Thyroid gland (tissue), 4 donors: ENCODE measurements at regions not wholly inside any gene's neighbourhood (a gene's known extent, or its start where the extent isn't known, plus 50 kb on each side); places are given as distances from the start of the nearest gene placed in this dataset.

Source experiments
- DNase-seq, 2 donors: peaks; one replicate each; pipeline ENCODE4 v3.0.0-alpha.2; 2019
- H3K27ac ChIP-seq, 3 donors: fragments of 200-600 bp; sonication (generic); 1 replicate in 2 of 3; 2 replicates in 1 of 3; pipeline ENCODE4 v1.5.1; 2016 to 2019; ENCODE audit warnings: mild to moderate bottlenecking in 1 of 3, moderate library complexity in 1 of 3
- H3K27me3 ChIP-seq: fragments of 200-600 bp; sonication (generic); one replicate; pipeline ENCODE4 v1.5.1; 2019
- H3K36me3 ChIP-seq, 2 donors: fragments of 200-600 bp; sonication (generic); one replicate each; pipeline ENCODE4 v1.5.1; 2016 to 2019
- H3K4me1 ChIP-seq, 2 donors: fragments of 200-600 bp; sonication (generic); one replicate each; pipeline ENCODE4 v1.5.1; 2017 to 2019
- H3K4me3 ChIP-seq, 3 donors: fragments of 200-600 bp; sonication (generic); replicated peaks in 1 of 3; 1 replicate in 2 of 3; 2 replicates in 1 of 3; pipeline ENCODE4 v1.5.1; 2016; ENCODE audit warnings: mild to moderate bottlenecking in 1 of 3
- H3K9me3 ChIP-seq: fragments of 200-600 bp; sonication (generic); one replicate; pipeline ENCODE4 v1.5.1; 2017
- POLR2A ChIP-seq, 2 donors: fragments of 450-650 bp; IDR thresholded peaks; one replicate each; pipeline ENCODE4 v1.6.1; 2017; ENCODE audit warnings: antibody characterized with exemption in 2 of 2, mild to moderate bottlenecking in 2 of 2, moderate library complexity in 1 of 2
- WGBS, 2 donors: methylation state at CpG; one replicate each; pipeline ENCODE4 v1.1.5; 2017; 5-methylcytosine and 5-hydroxymethylcytosine counted together
- intact Hi-C: fragments of 100-400 bp; cut with DNase I; formaldehyde crosslinking; loops from one replicate; pipeline ENCODE4 v1.15.1; 2023
- TF ChIP-seq, protein P1 (sequence below), 6 experiments: fragments of 200-600 bp in 3 of 6; fragments of 450-650 bp in 3 of 6; sonication (generic) in 3 of 6; IDR thresholded peaks; one replicate each; pipeline ENCODE4 v1.5.1; 2016 to 2019; ENCODE audit warnings: antibody characterized with exemption in 6 of 6, mild to moderate bottlenecking in 2 of 6, inconsistent platforms in 1 of 6, moderate library complexity in 1 of 6

DNA sequence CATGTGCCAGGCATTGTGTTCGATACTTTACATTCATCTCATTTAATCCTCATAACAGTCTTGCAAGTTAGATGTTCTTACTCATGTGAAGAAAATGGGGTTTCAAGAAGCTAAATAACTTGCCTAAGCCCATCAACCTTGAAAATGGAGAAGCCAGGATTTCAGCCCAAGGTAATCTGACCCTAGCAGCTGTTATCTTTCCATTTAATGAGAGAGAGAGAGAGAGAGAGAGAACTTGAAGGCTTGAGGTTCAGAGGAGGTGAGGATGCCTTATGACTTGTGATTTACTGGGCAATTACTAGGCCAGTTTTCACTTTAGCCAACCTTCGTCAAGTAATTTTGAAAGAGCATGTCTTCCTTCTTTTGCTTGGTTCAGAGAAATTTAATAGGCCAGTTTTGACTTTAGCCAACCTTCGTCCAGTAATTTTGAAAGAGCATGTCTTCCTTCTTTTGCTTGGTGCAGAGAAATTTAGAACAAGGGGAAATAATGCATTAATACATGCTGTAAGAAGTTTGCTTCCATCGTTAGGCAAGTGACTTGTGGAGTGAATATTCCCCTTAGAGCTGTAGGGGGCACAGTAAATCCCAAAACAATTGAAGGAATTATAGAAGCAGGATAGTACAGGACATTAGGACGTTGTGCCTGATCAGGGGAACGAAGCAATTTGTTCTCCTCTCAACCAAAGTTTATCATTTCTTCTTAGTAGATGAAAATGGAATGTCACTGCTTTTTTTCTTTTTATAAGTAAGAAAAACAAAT, 143.0 kb upstream of the BMPER start:
- H3K9me3 ChIP-seq, result no peaks in the 10 kb centered on the region
- no peaks in the 10 kb centered on the region for H3K27me3 ChIP-seq
- TF ChIP-seq, protein P1, sequence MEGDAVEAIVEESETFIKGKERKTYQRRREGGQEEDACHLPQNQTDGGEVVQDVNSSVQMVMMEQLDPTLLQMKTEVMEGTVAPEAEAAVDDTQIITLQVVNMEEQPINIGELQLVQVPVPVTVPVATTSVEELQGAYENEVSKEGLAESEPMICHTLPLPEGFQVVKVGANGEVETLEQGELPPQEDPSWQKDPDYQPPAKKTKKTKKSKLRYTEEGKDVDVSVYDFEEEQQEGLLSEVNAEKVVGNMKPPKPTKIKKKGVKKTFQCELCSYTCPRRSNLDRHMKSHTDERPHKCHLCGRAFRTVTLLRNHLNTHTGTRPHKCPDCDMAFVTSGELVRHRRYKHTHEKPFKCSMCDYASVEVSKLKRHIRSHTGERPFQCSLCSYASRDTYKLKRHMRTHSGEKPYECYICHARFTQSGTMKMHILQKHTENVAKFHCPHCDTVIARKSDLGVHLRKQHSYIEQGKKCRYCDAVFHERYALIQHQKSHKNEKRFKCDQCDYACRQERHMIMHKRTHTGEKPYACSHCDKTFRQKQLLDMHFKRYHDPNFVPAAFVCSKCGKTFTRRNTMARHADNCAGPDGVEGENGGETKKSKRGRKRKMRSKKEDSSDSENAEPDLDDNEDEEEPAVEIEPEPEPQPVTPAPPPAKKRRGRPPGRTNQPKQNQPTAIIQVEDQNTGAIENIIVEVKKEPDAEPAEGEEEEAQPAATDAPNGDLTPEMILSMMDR (IDR thresholded peaks at IDR 0.05), result no peak
- no peak for TF ChIP-seq POLR2A (IDR thresholded peaks at IDR 0.05)
- WGBS, 2 donors, result 79 to 83% methylated on average over 6 of the region's 6 CpGs
- DNase-seq, result no peak
- intact Hi-C loops, result no loop called here
- H3K27ac ChIP-seq, result no peak overlapping the region
- no peak overlapping the region for H3K4me3 ChIP-seq
- H3K36me3 ChIP-seq, result no peaks in the 10 kb centered on the region
- H3K4me1 ChIP-seq, result no peaks in the 10 kb centered on the region

GRCh38 chr7:33762911-33763306, 142.4 kb upstream of the BMPER start:
- Histone ChIP-seq H3K9me3 (no peaks in the 10 kb centered on the region), H3K4me3 (no peak overlapping the region), H3K4me1 (no peaks in the 10 kb centered on the region), H3K36me3 (no peaks in the 10 kb centered on the region), H3K27ac (no peak overlapping the region), H3K27me3 (no peaks in the 10 kb centered on the region)
- DNase-seq, result no peak
- intact Hi-C loops, result no loop called here
- 86 to 93% methylated on average over 3 of the region's 3 CpGs for WGBS, 2 donors
- TF ChIP-seq POLR2A (IDR thresholded peaks at IDR 0.05), result no peak
- TF ChIP-seq, protein P1 (IDR thresholded peaks at IDR 0.05), result no peak

GRCh38 chr7:33764752-33765451, 140.4 kb upstream of the BMPER start:
- TF ChIP-seq, protein P1 (IDR thresholded peaks at IDR 0.05), result no peak
- no peak for TF ChIP-seq POLR2A (IDR thresholded peaks at IDR 0.05)
- intact Hi-C loops, result no loop called here

GRCh38 chr7:33766405-33766804, 138.9 kb upstream of the BMPER start:
- WGBS, 2 donors, result 45 to 94% methylated on average over 1 of the region's 1 CpG
- DNase-seq, result no peak
- Histone ChIP-seq H3K27me3 (no peaks in the 10 kb centered on the region), H3K36me3 (no peaks in the 10 kb centered on the region), H3K27ac (no peak overlapping the region), H3K4me1 (no peaks in the 10 kb centered on the region), H3K4me3 (no peak overlapping the region), H3K9me3 (no peaks in the 10 kb centered on the region)
- TF ChIP-seq POLR2A (IDR thresholded peaks at IDR 0.05), result no peak
- TF ChIP-seq, protein P1 (IDR thresholded peaks at IDR 0.05), result no peak
- intact Hi-C loops, result no loop called here

More at GRCh38 chr7:33764752-33765451, 140.4 kb upstream of the BMPER start:
- Histone ChIP-seq H3K27me3 (no peaks in the 10 kb centered on the region), H3K9me3 (no peaks in the 10 kb centered on the region), H3K27ac (no peak overlapping the region), H3K4me1 (no peaks in the 10 kb centered on the region), H3K36me3 (no peaks in the 10 kb centered on the region), H3K4me3 (no peak overlapping the region)
- no peak for DNase-seq
- 73 to 74% methylated on average over 7 of the region's 7 CpGs for WGBS, 2 donors

DNA sequence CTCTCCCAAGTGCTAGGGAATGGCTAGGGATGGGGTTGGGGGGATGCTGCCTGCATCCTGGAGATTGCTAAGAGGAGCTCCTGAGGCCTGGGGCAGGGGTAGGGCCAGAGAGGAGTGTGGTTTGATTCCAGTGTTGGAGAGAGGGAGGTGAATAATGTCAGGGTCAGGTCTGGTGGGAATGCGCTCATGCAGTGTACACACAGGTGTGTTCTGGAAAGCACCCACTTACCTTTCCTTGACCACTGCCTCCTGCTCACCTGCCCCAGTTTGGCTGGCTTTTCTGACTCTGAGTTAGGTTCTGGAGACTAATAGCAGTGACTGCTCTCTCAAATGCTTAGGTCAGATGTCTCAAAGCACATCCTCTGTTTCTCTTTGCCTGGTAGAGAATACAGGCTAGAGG, 135.4 kb upstream of the BMPER start:
- H3K9me3 ChIP-seq, result no peaks in the 10 kb centered on the region
- H3K27ac ChIP-seq, result no peak overlapping the region
- no peaks in the 10 kb centered on the region for H3K27me3 ChIP-seq
- no peak for DNase-seq
- TF ChIP-seq, protein P1 (IDR thresholded peaks at IDR 0.05), result no peak
- TF ChIP-seq POLR2A (IDR thresholded peaks at IDR 0.05), result no peak
- 93 to 100% methylated on average over 1 of the region's 1 CpG for WGBS, 2 donors
- H3K4me3 ChIP-seq, result no peak overlapping the region
- intact Hi-C loops, result no loop called here
- H3K36me3 ChIP-seq, result no peaks in the 10 kb centered on the region
- no peaks in the 10 kb centered on the region for H3K4me1 ChIP-seq
